ENCODE measurements at regions not wholly inside any gene's neighbourhood (a gene's known extent, or its start where the extent isn't known, plus 50 kb on each side); places are given as distances from the start of the nearest gene placed in this dataset.

DNA sequence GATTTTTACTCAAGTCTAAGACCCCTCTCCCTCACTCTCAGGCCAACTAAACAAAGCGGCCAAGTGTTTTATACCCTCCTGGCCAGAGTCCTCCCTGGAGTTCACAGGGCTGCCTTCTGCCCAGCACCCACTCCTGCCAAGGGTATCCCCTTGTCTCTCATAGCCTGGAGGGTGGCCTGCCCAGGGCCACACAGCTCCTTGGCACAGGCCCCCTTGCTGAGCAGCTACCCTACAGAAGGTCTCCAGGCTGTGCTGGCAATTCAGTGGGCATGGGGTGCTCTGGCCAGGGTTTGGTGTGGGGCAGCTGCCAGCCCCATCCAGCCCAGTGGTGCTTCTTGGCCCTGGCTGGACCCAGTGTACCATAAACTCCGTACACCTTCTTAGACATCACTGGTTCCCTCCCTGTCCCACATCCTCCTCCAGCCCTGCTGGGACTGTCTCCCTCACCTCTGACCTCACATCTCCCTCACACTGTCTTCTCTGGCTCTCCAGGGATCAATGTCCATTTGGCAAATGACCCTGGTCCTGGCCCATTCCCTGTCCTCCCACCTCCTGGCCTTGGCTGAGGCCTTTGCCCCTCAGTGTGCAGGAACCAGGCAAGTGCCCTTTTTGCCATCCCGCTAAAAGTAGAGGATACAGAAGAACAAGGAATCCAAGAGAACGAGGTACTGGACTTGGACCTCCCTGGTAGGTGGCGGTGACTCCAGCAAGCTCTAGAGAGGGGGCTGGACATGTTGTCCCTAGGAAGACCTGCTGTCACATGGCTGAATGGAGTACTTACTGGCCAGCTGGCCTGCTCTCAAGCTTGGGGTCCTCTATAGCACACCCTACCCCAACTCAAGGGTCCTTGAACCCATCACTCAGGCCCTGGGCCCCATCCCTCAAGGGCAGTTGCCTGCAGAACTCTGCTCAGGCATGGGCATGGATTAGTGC is 50.0 kb upstream of the TRPM1 start:
- H3K9me3 ChIP-seq (ENCODE audit: control insufficient read depth, insufficient read depth, low read length), result no peaks in the 10 kb centered on the region
- H3K36me3 ChIP-seq (ENCODE audit: insufficient read depth, low read length), result no peaks in the 10 kb centered on the region
- H3K9ac ChIP-seq (ENCODE audit: low read depth, low read length), result no peak overlapping the region
- H3K4me1 ChIP-seq (ENCODE audit: insufficient read depth, low read length), result peaks cover 42% of the 10 kb centered on the region

DNA sequence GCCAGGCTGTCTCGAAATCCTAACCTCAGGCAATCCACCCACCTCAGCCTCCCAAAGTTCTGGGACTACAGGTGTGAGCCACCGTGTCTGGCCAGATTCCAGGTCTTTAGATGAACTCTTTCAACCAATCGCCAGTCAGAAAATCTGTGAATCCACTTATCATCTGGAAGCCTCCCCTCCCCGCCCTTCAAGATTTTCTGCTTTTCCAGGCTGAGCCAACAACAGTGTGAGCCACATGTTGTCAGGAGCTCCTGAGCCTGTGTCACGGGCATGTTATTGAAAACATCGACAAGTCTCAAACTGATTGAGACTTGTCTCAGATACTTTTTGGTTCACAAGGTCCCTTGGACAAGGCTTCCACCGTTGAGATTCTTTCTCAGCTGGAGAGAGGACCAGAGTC is 52.0 kb upstream of the TRPM1 start:
- H3K9ac ChIP-seq (ENCODE audit: low read depth, low read length), result no peak overlapping the region
- no peaks in the 10 kb centered on the region for H3K9me3 ChIP-seq (ENCODE audit: control insufficient read depth, insufficient read depth, low read length)
- H3K36me3 ChIP-seq (ENCODE audit: insufficient read depth, low read length), result no peaks in the 10 kb centered on the region
- H3K4me1 ChIP-seq (ENCODE audit: insufficient read depth, low read length), result peaks cover 29% of the 10 kb centered on the region

DNA sequence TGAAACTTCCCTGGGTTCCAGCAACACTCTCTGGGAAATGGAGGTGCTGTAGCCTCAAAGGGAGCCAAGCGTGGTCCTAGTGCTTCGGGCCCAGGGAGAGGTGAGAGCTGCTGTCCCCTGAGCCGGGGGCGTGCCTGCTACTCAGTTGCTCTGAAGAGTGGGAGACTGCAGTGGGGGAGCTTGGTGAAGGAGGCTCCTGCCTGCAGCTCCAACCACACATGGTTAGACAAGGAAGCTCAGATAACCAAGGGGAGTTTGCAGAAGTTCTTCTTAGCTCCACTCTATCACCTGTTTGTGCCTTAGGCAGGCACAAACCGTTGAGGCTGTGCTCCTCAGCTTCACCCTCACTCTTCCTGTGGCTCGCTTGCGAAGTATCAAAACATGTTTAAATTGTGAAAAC is 53.6 kb upstream of the TRPM1 start:
- Histone ChIP-seq H3K36me3 (ENCODE audit: insufficient read depth, low read length) (no peaks in the 10 kb centered on the region), H3K9me3 (ENCODE audit: control insufficient read depth, insufficient read depth, low read length) (no peaks in the 10 kb centered on the region), H3K9ac (ENCODE audit: low read depth, low read length) (no peak overlapping the region), H3K4me1 (ENCODE audit: insufficient read depth, low read length) (peaks cover 24% of the 10 kb centered on the region)

DNA sequence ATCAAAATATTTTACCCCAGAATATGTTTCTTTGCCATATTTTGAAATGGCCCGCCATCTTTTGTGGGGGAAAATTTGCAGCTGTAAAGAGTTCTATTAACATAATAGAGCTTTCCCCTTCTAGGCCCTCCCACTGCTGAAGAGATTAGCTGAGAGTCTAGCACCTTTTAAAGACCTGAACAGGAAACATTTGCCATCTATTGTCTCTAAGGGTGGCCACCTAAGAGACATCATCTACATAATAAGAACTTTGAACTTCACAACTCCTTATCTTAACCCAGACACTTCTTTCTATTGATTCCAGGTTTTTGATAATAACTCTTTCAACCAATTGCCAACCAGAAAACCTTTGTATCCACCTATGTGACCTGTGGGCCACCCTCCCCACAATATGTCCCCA is 54.7 kb upstream of the TRPM1 start:
- H3K4me1 ChIP-seq (ENCODE audit: insufficient read depth, low read length), result peaks cover 21% of the 10 kb centered on the region
- H3K36me3 ChIP-seq (ENCODE audit: insufficient read depth, low read length), result no peaks in the 10 kb centered on the region
- no peak overlapping the region for H3K9ac ChIP-seq (ENCODE audit: low read depth, low read length)
- H3K9me3 ChIP-seq (ENCODE audit: control insufficient read depth, insufficient read depth, low read length), result no peaks in the 10 kb centered on the region

DNA sequence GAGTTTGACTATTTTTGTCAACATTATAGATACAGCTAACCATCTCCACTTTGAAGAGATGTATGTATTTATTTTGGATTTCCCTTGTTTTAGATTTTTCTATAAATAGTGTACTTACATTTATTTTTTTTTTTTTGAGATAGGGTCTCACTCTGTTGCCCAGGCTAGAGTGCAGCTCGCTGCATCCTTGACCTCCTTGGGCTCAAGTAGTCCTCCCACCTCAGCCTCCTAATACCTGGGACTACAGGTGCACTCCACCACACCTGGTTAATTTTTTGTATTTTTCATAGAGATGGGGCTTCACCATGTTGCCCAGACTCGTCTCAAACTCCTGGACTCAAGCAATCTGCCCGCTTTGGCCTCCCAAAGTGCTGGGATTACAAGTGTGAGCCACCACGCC is 55.3 kb upstream of the TRPM1 start:
- H3K4me1 ChIP-seq (ENCODE audit: insufficient read depth, low read length), result peaks cover 15% of the 10 kb centered on the region

DNA sequence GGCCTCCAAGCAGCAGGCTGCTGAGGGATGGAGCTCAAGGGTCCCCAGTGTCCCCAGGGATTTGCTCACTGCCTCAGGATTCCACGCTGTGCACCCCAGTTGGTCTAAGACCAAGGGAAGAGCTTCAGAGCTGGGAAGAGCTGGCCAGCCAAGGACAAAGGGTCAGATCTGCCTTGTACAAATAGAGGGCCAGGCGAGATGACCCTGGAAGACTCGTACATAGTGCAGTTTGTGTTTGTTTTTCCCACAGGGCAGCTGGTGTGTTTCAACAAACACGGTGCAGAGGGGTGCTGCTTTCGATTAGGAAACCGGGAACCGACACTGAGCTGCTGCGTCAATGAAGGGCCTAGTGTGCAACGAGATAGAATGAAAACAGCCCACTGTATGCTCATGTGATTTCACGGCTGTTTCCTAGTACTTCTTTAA is 56.1 kb upstream of the TRPM1 start:
- no peak overlapping the region for H3K9ac ChIP-seq (ENCODE audit: low read depth, low read length)
- no peaks in the 10 kb centered on the region for H3K36me3 ChIP-seq (ENCODE audit: insufficient read depth, low read length)
- H3K4me1 ChIP-seq (ENCODE audit: insufficient read depth, low read length), result peaks cover 12% of the 10 kb centered on the region
- H3K9me3 ChIP-seq (ENCODE audit: control insufficient read depth, insufficient read depth, low read length), result no peaks in the 10 kb centered on the region

More for the DNA sequence above, 55.3 kb upstream of the TRPM1 start:
- H3K36me3 ChIP-seq (ENCODE audit: insufficient read depth, low read length), result no peaks in the 10 kb centered on the region
- no peaks in the 10 kb centered on the region for H3K9me3 ChIP-seq (ENCODE audit: control insufficient read depth, insufficient read depth, low read length)
- no peak overlapping the region for H3K9ac ChIP-seq (ENCODE audit: low read depth, low read length)

DNA sequence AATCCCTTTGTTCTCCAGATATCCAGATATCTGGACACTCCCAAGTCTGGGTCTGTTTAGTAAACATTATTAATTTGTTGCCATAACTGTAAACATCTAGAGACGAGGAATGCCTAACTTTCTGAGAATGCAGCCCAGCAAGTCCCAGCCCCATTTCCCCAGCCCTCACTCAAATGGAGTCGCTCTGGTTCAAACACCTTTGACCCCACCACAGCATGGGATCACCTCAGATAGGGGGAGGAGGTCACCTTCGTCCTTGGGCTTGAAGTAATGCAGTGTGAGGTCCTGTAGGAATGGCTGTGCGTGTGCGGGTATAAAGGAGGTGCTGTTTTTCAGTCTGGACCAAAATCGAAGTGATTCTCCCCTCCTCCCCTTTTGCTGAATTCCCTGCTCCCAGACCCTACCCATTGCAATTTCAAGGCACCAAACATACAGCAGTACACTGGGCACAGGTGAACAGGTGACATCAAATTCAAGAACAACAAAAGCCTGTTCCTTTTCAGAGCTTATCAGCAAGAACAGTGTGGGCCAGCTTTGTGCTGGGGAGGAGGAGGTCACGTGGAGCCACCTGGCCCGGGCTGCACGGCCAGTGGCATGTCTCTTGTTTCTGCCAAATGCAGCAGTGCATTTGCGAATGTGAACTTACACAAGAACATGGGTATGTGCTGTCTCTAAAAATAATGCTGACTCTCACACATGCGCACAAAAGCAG is 57.5 kb upstream of the TRPM1 start:
- peaks cover 16% of the 10 kb centered on the region for H3K4me1 ChIP-seq (ENCODE audit: insufficient read depth, low read length)
- H3K36me3 ChIP-seq (ENCODE audit: insufficient read depth, low read length), result no peaks in the 10 kb centered on the region
- H3K9ac ChIP-seq (ENCODE audit: low read depth, low read length), result no peak overlapping the region
- H3K9me3 ChIP-seq (ENCODE audit: control insufficient read depth, insufficient read depth, low read length), result no peaks in the 10 kb centered on the region

DNA sequence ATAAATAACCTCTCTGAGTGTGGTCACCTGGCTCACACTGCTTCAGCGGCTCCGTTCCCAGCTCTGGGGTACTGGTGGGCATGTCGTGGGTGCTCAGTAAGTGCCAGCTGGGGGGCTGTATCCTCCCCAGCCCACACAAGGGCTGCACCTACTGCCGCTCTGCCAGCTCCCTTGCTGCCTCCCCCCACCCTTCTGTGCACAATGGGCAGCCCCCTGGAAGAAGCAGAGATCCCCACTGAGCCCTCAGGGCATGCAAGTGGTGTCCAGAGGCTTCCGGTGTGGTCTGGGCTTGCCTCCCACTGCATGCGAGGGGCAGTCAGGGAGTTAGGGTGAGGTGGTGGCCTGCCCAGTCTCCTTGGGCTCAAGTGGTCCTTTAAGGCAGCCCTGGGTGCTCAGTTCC is 58.3 kb upstream of the TRPM1 start:
- no peak overlapping the region for H3K9ac ChIP-seq (ENCODE audit: low read depth, low read length)
- H3K4me1 ChIP-seq (ENCODE audit: insufficient read depth, low read length), result peaks cover 16% of the 10 kb centered on the region
- H3K9me3 ChIP-seq (ENCODE audit: control insufficient read depth, insufficient read depth, low read length), result no peaks in the 10 kb centered on the region
- H3K36me3 ChIP-seq (ENCODE audit: insufficient read depth, low read length), result no peaks in the 10 kb centered on the region

DNA sequence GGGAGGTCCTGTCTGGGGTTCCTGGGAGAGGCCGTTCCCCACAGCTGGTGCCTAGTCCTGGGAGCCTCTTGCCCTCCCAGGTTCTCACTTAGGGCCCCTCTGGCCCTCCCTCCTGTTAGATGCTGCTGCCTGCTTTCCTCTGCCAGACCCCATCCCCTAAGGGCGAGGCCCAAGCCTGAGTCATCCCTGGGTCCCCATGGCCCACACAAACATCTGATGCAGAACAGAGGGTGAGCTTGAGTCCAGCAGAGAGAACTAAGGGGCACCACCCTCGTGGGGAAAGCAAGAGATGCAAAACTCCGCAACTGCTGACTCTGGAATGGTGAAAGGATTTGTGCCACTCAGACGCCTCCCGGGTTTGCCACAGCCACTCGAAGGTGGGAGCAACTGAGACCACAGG is 58.8 kb upstream of the TRPM1 start:
- H3K9ac ChIP-seq (ENCODE audit: low read depth, low read length), result no peak overlapping the region
- H3K4me1 ChIP-seq (ENCODE audit: insufficient read depth, low read length), result peaks cover 12% of the 10 kb centered on the region
- no peaks in the 10 kb centered on the region for H3K36me3 ChIP-seq (ENCODE audit: insufficient read depth, low read length)
- H3K9me3 ChIP-seq (ENCODE audit: control insufficient read depth, insufficient read depth, low read length), result no peaks in the 10 kb centered on the region

DNA sequence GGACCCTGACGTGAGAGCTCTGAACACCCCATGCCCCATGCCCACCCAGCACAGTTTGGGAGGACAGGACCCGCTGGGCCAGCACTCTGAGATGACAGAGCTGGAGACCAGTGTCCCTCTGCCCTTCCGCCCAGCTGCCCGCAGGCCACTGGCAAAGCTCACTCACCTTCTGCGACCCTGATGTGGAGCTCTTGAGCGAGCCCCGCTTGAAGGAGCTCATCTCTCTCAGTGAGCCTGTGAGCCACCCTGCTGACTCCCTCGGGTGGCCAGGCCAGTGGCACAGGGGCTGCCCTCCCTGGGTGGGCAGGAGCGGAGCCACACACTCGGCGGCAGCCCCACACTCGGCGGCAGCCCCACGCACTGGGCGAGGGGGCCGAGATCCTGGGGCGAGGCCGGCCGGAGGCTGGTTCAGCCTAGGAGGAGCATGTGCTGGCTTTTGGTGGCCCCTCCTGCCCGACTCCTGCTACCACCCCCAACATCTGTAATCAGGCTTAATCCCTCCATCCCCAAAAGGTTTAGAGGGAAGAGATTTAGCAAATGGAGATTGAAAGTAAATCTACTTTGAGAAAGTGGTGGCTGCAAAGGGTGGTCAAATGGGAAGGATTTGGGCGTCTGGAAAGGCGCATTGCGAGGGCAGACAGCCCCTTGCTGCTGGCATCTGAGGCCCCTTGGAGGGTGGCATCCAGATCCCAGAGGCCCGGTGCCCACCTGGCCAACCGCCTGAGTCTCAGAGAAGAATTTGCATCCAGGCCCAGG is 59.4 kb upstream of the TRPM1 start:
- Histone ChIP-seq H3K4me1 (ENCODE audit: insufficient read depth, low read length) (peaks cover 11% of the 10 kb centered on the region), H3K9ac (ENCODE audit: low read depth, low read length) (no peak overlapping the region), H3K9me3 (ENCODE audit: control insufficient read depth, insufficient read depth, low read length) (no peaks in the 10 kb centered on the region), H3K36me3 (ENCODE audit: insufficient read depth, low read length) (no peaks in the 10 kb centered on the region)

DNA sequence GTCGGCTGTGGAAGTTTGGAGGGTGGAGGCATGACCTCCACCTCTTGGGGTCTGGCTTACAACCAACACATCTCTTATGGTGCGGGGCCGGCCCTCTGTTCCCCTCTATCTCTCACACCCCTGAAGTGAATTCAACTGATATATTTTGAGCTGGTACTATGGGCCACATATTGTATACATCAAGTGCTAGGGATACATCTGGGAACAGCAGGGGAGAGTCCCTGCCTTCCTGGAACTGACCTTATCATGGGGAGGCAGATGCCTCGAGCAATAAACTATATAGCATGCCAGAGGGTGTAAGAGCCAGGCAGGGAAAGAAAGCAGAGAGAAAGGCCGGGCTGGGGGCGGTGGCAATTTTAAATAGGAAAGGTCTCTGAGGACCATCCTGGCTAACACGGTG is 60.4 kb upstream of the TRPM1 start:
- no peaks in the 10 kb centered on the region for H3K36me3 ChIP-seq (ENCODE audit: insufficient read depth, low read length)
- H3K9ac ChIP-seq (ENCODE audit: low read depth, low read length), result no peak overlapping the region
- H3K4me1 ChIP-seq (ENCODE audit: insufficient read depth, low read length), result peaks cover 11% of the 10 kb centered on the region
- H3K9me3 ChIP-seq (ENCODE audit: control insufficient read depth, insufficient read depth, low read length), result no peaks in the 10 kb centered on the region

DNA sequence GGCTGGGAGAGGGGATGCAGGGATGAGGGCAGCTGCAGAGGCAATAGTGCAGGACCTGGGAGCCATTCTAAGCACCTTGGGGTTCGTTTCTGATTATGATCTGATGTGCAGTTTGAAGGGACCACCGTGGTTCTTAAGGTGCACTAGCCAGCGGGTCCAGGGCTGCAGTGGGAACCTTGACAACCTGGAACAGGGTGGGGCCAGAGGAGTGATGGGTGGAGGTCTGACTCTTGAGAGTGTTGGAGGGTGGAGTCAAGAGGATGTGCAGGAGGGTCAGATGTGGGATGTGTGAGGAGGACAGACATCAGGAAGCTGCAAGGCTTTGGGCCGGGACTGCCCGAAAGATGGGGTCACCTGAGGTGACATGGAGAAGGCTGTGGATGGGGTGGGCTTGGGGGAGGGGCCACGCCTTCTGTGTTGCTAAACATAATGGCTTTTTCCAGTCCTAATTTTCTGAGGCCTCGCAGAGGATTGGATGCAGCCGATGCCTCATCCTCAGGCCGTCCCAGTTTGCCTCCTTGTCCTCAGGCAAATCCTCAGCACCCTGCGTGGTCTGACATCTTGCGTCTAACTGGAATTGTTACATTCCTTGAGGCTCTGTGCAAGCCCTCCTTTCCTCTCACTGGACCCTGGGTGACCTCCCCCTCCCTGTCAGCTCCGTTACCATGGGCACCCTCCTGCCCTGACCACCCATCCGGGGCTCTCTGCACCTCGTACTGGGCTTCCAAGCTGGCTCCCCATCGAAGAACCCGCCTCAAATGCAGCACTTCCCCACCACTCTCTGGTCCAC is 61.4 kb upstream of the TRPM1 start:
- Histone ChIP-seq H3K36me3 (ENCODE audit: insufficient read depth, low read length) (no peaks in the 10 kb centered on the region), H3K9ac (ENCODE audit: low read depth, low read length) (no peak overlapping the region), H3K4me1 (ENCODE audit: insufficient read depth, low read length) (peaks cover 11% of the 10 kb centered on the region), H3K9me3 (ENCODE audit: control insufficient read depth, insufficient read depth, low read length) (no peaks in the 10 kb centered on the region)

DNA sequence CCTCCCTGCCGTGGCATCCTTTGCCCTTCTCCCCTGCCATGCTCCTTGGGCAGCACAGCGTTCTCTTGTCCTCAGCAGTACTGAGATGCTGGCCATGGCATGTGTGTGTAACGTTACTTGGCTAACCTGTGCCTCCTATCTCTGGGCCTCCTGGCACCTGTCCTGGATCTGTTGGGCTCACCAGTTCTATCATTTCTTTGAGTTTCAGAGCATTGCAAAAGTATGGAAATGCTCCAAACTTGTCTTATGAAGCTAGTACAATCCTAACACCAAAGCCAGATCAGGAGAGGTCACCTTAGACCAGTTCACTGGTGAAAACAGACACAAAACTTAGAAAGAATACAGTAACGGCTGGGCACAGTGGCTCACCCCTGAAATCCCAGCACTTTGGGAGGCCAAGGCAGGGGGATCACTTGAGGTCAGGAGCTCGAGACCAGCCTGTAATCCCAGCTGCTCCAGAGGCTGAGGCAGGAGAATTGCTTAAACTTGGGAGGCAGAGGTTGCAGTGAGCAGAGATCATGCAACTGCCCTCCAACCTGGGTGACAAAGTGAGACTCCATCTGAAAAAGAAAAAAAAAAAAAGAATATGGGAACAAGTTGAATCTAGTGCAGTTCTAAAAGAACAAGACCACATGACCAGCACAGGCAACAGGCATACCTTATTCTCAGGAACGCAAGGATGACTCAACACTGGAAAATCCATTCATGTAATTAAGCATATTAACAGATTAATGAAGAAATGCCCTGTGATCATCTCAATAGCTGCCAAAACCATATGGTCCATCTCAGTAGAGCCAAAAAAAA is 62.4 kb upstream of the TRPM1 start:
- no peak overlapping the region for H3K9ac ChIP-seq (ENCODE audit: low read depth, low read length)
- peaks cover 11% of the 10 kb centered on the region for H3K4me1 ChIP-seq (ENCODE audit: insufficient read depth, low read length)
- H3K9me3 ChIP-seq (ENCODE audit: control insufficient read depth, insufficient read depth, low read length), result no peaks in the 10 kb centered on the region
- no peaks in the 10 kb centered on the region for H3K36me3 ChIP-seq (ENCODE audit: insufficient read depth, low read length)
